Medulla oblongata (tissue), 1 donor: ENCODE measurements at regions not wholly inside any gene's neighbourhood (a gene's known extent, or its start where the extent isn't known, plus 50 kb on each side); places are given as distances from the start of the nearest gene placed in this dataset.

Experiments
- DNase-seq: peaks from one replicate; pipeline ENCODE4 v3.0.0-alpha.2; 2015; ENCODE audit errors: extremely low spot score

DNA sequence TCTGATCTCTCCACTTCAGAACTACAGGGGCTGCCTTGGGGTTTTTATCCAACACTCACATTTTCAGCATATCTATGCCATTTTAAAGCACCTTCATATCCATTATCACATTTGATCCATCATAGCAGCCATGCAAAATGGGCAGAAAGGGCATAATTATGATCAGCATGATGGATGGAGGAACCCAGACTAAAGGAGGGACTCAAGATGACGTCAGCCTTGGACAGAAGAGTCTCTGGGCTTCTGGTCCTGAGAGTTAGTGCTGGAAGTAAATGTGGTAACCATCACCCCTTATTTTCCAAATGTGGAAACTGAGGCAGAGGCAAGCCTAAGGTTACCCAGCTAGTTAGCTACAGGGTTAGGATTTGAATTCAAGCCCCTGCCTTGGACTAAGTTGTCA lies 273.1 kb downstream of the DRD1 start:
- DNase-seq, result no peak

DNA sequence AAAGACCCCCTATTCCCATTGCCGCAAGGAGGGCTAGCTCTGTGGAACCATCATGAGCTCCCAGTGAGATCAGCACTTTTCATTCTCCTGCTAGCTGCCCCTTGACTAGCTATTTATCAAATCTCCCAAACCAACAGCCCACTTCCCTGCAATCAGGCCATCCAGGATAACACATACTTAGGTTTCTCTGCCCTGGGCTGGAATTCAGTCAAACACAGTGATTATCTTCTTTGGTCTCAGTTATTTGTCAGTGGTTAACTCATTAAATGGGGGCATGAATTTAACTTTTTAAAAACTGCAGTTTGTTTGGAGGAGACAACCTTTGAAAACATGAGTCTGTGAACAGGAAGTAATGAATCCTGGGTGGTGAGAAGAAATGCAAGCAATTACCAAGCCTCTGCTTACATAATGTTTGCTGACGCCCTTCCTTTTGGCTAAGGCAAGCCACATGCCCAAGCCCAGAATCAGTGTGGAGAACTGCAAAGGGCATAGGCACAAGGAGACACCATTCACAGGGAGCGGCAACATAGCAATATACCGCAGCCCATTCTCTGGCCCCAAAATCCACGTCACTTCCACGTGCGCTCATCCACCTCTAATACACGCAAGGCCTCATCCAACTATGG lies 275.0 kb downstream of the DRD1 start:
- no peak for DNase-seq

DNA sequence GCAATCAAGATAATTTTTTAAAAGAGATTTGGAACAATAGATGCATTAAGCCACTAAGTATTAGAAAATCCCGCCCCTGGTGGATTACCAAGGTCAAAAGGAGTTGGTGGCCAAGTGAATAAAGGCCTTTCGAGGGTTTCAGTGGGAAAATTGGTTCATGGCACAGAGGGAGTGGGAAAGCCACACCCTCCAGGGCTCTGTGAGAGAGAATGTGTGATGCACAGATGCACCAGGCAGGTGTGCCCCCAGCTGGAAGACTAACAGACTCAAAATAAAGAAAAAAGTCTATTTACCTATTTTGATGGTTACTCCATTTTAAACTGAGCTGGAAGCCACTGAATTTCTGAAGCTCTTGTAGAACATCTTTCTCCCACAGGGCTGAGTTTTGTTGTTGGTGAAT lies 278.0 kb downstream of the DRD1 start:
- no peak for DNase-seq

DNA sequence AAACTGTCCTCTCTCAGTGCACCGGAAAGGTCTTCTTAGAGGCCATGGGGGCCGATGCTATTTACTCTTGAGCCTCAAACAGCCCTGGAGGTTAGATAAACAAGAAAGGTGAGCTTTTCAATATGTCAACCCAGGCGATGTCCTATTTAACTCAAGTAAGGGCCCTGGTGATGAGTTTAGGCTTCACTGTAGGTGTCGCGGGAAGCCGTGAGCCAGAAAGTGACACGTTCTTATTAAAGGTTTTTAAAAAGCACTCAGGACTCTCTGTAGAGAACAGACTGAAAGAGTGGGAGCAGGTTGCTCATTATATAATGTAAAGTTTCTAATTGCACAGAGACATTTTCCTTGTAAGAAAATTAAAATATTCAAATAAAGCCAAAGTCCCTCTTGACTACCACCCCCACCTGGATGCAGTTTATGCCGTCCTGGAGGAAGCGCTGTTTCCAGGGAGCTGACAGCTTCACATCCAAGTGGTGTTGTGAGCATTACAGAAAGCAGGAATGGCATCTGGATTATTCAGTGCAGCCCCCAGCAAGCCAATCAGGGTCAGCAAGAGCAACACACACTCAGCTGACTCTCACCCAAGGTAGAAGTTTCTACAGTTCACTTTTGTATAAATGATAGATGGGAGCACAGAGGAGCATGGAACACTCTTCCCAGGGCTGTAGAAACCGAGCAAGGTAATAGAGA lies 280.3 kb downstream of the DRD1 start:
- no peak for DNase-seq

DNA sequence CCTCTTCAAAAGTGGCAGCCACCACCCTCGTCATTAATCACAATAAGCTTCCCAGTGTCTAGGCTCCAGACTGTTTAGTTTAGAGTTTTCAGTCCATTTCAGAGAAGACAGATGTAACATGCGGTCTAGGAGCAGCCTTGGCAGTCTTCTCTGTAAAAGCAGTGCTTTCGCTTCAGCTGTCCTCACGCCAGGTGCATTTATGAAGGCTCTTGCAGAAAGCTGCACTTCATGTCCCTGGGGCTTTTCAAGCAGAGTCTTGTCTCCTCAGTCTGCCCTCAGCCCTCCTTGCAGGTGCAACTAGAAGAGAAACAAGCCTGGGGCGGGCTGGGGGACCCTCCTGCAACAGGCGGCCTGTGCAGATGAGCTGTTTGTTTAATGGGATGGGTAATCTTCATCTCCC lies 281.9 kb downstream of the DRD1 start:
- DNase-seq, result no peak

DNA sequence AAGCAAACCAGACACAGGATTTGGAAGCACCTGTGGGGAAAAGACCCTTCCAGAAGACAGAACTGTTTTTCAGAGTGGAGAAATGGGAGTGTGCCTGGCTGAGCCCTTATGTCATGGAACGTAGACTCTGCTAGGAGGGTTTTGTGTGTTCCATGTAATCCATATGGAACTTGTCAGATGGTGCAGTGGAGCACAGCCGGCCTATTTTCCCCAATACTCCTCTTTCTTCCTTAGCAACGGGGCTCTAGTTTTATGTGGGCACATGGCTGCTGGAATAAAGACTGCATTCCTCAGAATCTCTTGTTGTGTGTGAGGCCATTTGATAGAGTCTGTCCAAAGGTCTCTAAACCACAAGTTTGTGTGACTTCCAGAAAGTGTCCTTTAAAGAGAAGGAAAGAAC lies 284.0 kb downstream of the DRD1 start:
- no peak for DNase-seq

DNA sequence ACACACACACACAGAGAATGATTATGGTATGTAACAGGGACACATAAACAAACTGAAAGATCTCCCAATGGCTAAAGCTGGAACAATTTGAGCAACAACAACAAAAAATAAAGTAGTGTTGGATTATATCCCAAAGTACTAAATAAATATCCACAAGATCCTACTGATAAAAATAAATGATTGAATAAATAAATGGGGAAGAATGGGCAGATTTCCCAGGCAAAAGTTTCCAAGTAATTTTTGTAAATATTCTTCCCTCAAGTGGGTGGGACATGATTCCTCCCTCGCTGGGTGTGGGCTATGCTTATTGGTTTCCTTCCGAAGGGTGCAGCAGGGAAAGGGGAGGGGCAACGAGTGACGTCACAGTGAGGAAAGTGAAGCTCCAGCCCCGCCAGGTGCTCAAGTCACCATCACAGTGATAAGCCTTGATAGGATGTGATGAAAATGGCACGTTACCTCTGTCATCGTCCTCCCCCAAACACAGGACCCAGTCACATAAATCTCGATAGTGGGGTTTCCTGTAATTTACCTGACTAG lies 295.3 kb downstream of the DRD1 start:
- DNase-seq, result no peak

DNA sequence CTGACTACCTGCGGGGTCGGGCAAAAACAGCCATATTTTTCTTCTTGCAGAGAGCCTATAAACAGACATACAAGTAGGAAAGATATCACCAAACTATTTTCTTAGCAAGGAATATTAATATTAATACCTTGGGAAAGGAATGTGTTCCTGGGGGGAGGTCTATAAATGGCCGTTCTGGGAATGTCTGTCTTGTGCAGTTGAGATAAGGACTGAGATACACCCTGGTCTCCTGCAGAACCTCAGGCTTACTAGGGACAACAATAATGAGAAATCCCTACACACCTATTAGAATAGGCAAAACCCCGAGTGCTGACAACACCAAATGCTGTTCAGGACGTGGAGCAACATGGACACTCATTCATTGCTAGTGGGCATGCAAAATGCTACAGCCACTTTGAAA lies 297.2 kb downstream of the DRD1 start:
- DNase-seq, result no peak

DNA sequence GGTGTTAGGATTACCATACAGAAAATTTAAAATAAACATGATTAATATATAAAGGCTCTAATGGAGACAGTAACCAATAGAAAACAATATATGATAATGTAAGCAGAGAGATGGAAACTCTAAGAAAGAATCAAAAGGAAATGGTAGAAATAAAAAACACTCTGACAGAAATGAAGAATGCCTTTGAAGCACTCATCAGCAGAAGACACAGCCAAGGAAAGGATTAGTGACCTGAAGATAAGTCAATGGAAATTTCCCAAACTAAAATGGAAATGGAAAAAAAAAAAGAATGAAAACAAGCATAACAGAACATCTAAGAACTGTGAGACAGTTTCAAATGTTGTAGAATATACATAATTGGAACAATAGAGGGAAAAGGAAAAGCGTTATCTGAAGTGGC lies 302.6 kb downstream of the DRD1 start:
- no peak for DNase-seq

DNA sequence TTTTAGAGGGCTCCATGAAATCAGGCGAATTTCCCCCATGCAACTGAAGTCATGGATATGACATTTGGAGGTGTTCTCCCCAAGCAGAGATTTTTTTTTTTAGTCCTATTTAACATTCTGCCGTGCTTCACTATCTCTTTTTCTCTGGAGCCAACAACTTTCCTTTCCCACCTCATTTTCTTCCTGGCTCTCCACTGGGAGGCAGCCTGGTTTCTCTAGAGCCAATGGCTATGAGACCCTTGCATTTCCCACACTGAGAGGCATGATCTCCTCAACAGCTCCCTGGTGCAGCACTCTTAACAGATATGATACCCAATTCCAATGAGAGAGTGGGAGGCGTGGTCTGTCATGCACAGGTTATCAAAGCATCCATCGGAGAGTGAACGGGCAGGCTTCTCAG lies 310.8 kb downstream of the DRD1 start:
- DNase-seq, result no peak

DNA sequence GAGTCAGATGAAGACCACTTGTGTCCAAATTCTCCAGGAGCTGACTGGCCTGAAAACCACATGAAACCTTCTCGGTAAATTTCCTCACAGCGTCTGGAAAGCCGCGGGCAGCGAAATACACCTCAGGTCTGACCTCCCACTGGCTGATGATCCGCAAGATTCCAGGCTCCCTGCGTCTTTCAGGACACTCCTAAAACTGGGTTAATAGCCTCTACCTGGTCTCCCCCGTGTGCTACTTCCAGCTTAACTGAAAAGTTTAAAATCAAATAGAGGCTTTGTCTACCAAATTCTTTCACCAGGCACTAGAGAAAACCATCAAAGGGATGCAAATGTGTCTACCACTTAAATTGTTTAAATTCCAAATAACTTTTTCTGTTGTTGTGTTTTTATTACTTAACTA lies 312.6 kb downstream of the DRD1 start:
- DNase-seq, result no peak

DNA sequence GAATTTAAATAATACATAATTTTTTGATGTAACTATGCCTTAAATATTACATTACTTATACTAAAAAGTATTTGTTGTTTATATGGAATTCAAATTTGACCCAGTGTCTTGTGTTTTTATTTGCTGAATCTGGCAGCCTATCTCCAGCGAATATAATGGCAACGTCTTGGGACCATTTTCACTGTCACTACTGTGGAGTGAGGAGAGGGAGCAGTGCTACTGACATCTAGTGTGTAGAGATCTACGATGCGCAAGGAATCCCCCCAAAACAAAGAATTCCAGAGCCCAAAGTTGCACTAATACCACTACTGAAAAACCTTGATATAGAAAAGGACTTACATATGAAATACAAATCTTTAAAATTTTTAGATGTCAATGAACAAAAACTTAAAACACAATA lies 314.4 kb downstream of the DRD1 start:
- DNase-seq, result no peak

DNA sequence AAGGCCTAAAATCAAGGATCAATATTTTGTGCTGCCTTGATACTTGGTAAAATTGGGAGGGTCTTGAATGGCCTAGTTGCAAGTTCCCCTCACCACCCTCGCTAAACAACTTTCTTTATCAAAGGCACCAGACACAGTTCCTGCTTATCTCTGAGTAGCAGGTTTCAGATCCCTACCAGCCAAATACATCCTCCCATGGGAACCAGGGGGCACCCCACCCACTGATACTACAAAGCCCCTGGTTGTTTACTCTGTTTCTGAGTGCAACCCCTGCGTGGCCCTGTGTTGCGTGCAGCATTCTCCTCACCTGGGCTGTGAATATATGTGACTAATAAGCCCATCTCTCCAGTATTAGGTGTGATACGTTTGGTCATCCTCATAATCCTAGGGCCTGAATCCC lies 314.9 kb downstream of the DRD1 start:
- DNase-seq, result no peak

DNA sequence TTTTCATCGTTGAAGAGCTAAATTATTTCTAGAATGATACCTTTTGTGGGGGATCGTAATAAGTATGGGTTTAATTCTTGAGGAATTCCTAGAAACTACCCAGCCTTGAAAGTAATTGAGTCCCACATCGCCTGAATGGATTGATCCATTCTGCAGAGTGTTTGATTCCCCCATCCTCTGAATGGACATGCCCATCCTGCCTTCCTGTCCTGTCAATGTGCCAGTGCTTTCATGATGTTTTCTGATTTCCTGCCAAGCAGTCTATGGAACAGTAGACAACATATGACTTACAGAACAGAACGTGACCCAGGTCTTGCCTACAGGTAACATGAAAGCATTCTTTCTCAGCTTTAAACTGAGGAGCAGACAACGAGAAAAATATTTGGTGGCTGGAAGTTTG lies 319.2 kb downstream of the DRD1 start:
- no peak for DNase-seq

DNA sequence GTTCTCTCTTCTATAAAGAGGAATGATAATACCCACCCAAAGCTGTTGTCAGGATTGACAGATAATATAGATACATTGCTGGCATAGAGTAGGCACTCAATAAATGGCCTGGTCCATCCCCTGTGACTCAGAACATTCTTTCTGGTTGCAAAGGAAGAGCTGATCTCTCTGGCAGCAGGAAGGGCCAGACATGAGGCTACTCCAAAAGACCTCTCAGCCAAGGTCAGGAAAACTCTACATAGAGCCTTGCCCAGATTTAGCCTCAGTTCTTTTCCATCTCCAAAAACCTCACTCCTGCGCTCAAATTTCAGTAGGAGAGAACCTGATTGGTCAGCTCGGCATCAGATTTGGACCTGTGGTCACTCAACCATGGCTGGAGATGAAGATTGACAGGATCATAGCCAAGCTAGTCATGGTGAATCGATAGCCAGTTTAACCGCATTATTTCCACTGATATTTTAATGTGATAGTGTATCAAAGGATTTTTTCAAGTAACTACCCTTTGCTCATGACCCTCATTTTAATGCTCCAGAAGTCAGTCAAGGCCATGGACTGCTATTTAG lies 319.6 kb downstream of the DRD1 start:
- no peak for DNase-seq

DNA sequence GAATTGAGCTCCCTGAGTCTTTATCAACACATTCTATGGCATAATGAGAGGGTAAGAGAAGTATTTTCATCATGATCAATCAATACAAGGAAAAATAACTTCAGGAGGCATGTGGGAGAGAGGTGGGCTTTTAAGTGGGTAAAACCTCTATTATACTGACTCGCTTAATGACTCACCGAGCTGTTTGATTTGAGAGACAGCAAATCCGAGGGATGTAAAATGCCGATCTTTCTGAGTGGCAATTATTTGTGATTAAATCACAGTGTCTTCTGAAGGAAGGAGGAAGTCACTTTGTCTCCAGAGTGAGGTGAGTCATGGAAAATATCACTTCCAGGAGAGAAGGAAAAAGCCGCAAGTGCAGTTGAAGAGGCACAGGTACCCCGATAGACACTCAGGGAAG lies 320.4 kb downstream of the DRD1 start:
- DNase-seq, result no peak

DNA sequence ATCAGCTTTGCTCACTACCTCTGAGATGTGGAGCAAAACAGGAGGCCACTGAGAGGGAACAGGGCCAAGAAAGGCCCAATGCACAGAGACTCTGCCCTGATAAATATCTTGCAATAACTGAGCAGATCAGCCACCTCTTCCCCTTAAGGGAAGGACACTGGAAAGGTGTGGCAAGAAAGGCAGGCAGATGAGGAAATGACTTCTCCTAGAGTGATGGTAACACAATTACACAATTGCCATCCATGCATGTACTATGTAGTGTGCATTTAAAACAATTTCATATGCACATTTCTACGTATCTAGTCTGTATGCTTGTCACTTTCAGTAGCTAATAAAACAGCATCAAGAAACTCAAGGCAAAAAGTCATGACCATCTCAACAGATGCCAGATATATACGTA lies 322.5 kb downstream of the DRD1 start:
- no peak for DNase-seq

DNA sequence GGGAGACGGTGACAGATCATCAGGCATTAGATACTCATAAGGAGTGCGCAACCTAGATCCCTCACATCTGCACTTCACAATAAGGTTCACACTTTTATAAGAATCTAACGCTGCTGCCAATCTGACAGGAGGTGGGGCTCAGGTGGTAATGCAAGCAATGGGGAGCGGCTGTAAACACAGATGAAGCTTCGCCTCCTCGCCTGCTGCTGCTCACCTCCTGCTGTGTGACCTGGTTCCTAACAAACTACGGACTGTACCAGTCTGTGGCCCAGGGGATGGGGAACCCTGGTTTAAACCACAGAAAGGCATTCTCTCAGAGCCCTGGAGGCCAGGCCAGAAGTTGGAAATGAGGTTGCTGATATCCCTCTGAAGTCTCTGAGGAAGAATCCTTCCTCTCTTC lies 323.6 kb downstream of the DRD1 start:
- DNase-seq, result no peak

DNA sequence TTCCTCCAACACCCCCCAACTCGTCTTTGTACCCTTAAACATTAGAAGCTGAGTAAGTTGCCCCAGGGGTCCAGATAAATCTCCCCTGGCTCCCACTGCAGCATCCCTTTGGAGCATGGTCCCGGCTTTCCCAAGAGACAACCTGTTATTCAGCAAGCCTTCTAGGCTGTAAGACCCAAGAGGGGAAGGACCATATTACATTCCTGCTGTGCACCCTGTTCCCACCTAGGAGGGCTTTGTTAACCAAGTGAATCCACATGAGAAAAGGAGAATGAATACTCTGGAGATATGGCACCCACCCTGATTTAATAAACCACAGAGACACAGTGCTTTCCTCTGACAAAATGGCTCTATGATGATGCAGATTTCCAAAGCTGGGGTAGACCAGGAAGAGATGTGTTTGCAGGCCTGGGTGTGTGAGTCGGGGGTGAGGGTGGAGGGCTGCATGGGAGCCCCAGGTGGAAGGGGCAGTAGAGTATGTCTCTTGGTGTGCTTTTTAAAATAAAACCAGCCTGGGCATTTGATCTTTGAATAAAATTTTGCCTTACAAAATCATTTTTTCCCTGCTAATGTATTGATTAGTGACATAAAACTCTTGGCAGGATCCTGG lies 325.2 kb downstream of the DRD1 start:
- no peak for DNase-seq

DNA sequence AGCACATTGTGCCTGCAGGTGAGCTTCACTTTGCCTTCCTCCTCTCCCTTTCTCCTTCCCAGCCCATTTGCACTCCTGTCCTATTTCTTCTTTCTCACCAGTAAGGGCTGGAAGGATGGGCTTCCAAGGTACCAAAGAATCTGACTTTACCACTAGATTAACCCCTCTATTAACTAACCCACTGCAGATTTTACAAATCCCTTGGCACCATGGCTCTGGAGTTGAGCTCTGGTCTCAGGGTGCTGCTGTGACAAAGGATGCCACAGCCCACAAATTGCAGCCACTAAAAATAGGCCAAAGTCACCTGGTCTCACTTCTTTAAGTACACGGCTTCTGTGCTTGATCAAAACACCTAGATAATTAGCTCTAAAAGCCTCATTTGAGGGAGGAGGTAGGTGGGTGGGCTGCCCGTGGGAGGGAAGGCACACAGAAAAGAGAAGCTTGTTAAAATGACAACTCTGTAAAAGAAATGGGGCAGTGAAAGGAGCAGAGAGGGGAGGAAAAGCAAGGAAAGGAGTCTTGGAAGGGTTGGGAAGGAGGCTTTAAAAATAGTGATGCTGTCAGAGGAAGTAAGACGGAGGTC lies 327.4 kb downstream of the DRD1 start:
- DNase-seq, result no peak

DNA sequence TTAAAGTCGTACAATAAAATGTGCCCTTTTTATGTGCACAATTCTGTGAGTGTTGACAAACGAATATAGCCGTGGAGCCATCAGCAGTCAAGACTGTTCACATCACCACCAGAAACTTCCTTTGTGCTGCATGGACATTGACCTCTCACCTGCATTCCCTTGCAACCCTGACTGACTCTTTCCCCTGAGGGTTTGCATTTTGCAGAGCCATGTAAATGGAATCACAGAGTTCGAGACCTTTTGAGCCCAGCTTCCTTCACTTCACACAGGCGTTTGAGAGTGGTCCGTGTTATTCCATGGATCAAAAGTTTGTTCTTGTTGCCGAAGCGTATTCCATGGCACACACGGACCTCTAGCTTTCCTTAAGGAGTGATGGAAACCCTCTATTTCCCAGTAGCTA lies 328.2 kb downstream of the DRD1 start:
- no peak for DNase-seq

DNA sequence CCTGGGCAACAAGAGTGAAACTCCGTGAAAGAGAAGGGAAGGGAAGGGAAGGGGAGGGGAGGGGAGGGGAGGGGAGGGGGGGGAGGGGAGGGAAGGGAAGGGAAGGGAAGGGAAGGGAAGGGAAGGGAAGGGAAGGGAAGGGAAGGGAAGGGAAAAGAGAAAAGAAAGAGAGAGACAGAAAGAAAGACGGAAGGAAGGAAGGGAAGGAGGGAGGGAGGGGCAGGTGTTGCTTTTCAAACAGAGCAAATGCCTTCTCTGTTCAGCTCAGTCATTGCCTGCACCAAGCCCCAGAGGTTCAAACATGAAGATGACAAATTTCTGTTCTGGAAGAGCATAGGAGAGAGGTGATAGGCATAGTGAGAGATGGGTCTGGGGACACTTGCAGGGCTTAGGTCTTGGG lies 330.0 kb downstream of the DRD1 start:
- no peak for DNase-seq
